Effector memory CD4-positive, alpha-beta T cell (primary cell): ENCODE measurements at regions not wholly inside any gene's neighbourhood (a gene's known extent, or its start where the extent isn't known, plus 50 kb on each side); places are given as distances from the start of the nearest gene placed in this dataset.

Experiments
- DNase-seq, 3 donors: peaks; one replicate each; pipeline ENCODE4 v3.0.0-alpha.2; 2020
- H3K27ac ChIP-seq: 2 replicates; pipeline ENCODE4 v1.7.0; 2013; ENCODE audit warnings: mild to moderate bottlenecking, low read length, moderate library complexity; ENCODE audit not compliant: insufficient read depth, poor library complexity, severe bottlenecking
- H3K27me3 ChIP-seq: replicated peaks from 2 replicates; pipeline ENCODE4 v1.7.0; 2013; ENCODE audit warnings: mild to moderate bottlenecking, low read length; ENCODE audit not compliant: insufficient read depth, control insufficient read depth, poor library complexity, severe bottlenecking
- H3K36me3 ChIP-seq: 2 replicates; pipeline ENCODE4 v1.7.0; 2013; ENCODE audit warnings: mild to moderate bottlenecking, low read length, moderate library complexity; ENCODE audit not compliant: control insufficient read depth, insufficient read depth
- H3K4me1 ChIP-seq: 2 replicates; pipeline ENCODE4 v1.7.0; 2013; ENCODE audit warnings: low read length, mild to moderate bottlenecking; ENCODE audit not compliant: control insufficient read depth, insufficient read depth, poor library complexity, severe bottlenecking
- H3K4me3 ChIP-seq: 2 replicates; pipeline ENCODE4 v1.7.0; 2013; ENCODE audit warnings: low read length, low read depth, mild to moderate bottlenecking; ENCODE audit not compliant: insufficient read depth, poor library complexity, severe bottlenecking
- H3K9me3 ChIP-seq: 2 replicates; pipeline ENCODE4 v1.7.0; 2013; ENCODE audit warnings: mild to moderate bottlenecking, low read length, moderate library complexity; ENCODE audit not compliant: control insufficient read depth

- Histone ChIP-seq H3K9me3 (no peaks in the 10 kb centered on the region), H3K27ac (no peak overlapping the region), H3K27me3 (peaks cover 15% of the 10 kb centered on the region), H3K36me3 (no peaks in the 10 kb centered on the region), H3K4me3 (no peak overlapping the region), H3K4me1 (no peaks in the 10 kb centered on the region)
- no peak for DNase-seq
Observed at GRCh38 chr11:43556612-43557375, 123.7 kb upstream of the HSD17B12 start.

GRCh38 chr11:43557553-43558110 lies 122.9 kb upstream of the HSD17B12 start:
- Histone ChIP-seq H3K9me3 (no peaks in the 10 kb centered on the region), H3K27me3 (peaks cover 15% of the 10 kb centered on the region), H3K4me1 (no peaks in the 10 kb centered on the region), H3K27ac (no peak overlapping the region), H3K36me3 (no peaks in the 10 kb centered on the region), H3K4me3 (no peak overlapping the region)
- no peak for DNase-seq

DNA sequence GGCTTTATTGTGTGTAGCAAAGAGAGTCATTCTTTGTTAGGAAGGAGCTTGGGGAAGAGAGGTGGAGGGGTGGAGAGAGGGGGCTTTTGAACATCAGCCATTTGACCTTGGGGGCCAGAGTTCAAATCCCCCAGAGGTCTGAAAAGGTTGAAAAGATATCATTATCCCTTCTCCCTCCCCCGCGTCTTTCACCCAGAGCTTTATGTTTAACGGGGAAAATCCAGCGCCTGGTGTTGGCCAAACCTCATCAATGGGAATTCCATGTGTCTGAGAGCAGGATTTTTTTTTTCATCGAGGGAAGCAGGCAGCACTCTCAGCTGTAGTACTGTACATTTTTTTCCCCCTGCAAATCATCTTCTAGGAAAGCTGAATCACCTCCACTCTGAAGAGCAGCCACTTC lies 122.4 kb upstream of the HSD17B12 start:
- Histone ChIP-seq H3K27me3 (peaks cover 10% of the 10 kb centered on the region), H3K9me3 (no peaks in the 10 kb centered on the region), H3K27ac (no peak overlapping the region), H3K36me3 (no peaks in the 10 kb centered on the region), H3K4me3 (no peak overlapping the region), H3K4me1 (no peaks in the 10 kb centered on the region)
- no peak for DNase-seq

- H3K36me3 ChIP-seq = no peaks in the 10 kb centered on the region
- H3K9me3 ChIP-seq = no peaks in the 10 kb centered on the region
- H3K27me3 ChIP-seq = peaks cover 10% of the 10 kb centered on the region
Observed at GRCh38 chr11:43558556-43559127, 121.9 kb upstream of the HSD17B12 start.

GRCh38 chr11:43561832-43562231 lies 118.7 kb upstream of the HSD17B12 start:
- Histone ChIP-seq H3K27me3 (peaks cover 15% of the 10 kb centered on the region), H3K4me3 (no peak overlapping the region)

More at GRCh38 chr11:43558556-43559127, 121.9 kb upstream of the HSD17B12 start:
- H3K27ac ChIP-seq = no peak overlapping the region
- no peak for DNase-seq
- no peaks in the 10 kb centered on the region for H3K4me1 ChIP-seq
- no peak overlapping the region for H3K4me3 ChIP-seq

GRCh38 chr11:43567396-43567975 lies 113.1 kb upstream of the HSD17B12 start:
- no peak overlapping the region for H3K27ac ChIP-seq
- H3K4me3 ChIP-seq = no peak overlapping the region
- no peaks in the 10 kb centered on the region for H3K4me1 ChIP-seq
- no peak for DNase-seq
- H3K36me3 ChIP-seq = no peaks in the 10 kb centered on the region
- H3K9me3 ChIP-seq = no peaks in the 10 kb centered on the region
- peaks cover 5% of the 10 kb centered on the region for H3K27me3 ChIP-seq

More at GRCh38 chr11:43561832-43562231, 118.7 kb upstream of the HSD17B12 start:
- H3K9me3 ChIP-seq = no peaks in the 10 kb centered on the region
- DNase-seq = no peak
- no peaks in the 10 kb centered on the region for H3K36me3 ChIP-seq
- H3K4me1 ChIP-seq = no peaks in the 10 kb centered on the region
- H3K27ac ChIP-seq = no peak overlapping the region

GRCh38 chr11:43573233-43573632 lies 107.3 kb upstream of the HSD17B12 start:
- H3K27ac ChIP-seq = no peak overlapping the region
- H3K4me1 ChIP-seq = no peaks in the 10 kb centered on the region
- no peak overlapping the region for H3K4me3 ChIP-seq
- no peaks in the 10 kb centered on the region for H3K9me3 ChIP-seq
- no peak for DNase-seq
- no peaks in the 10 kb centered on the region for H3K36me3 ChIP-seq
- H3K27me3 ChIP-seq = peaks cover 33% of the 10 kb centered on the region

DNA sequence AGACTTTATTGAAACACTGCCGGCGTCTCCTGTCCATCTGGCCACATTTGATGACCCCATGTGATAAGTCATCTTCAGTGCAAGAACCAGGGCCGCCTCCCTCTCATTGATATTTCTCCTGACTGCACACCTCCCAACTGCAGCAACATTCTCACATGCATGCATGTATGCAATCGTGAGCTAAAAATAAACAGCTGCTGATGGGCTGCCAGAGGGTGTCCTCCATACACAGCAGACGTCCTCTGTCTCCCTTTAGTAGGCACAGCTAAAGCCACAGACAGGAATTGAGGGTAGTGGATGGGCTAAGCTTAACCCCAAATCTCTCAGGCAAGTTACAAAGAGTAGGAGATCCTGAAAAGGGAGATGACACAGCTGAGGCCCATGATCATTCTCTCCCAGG lies 106.7 kb upstream of the HSD17B12 start:
- Histone ChIP-seq H3K27me3 (peaks cover 36% of the 10 kb centered on the region), H3K36me3 (no peaks in the 10 kb centered on the region), H3K27ac (no peak overlapping the region), H3K4me3 (no peak overlapping the region), H3K9me3 (no peaks in the 10 kb centered on the region), H3K4me1 (peaks cover 2% of the 10 kb centered on the region)
- no peak for DNase-seq

GRCh38 chr11:43574411-43574810 lies 106.1 kb upstream of the HSD17B12 start:
- peaks cover 39% of the 10 kb centered on the region for H3K27me3 ChIP-seq
- no peaks in the 10 kb centered on the region for H3K9me3 ChIP-seq
- H3K27ac ChIP-seq = no peak overlapping the region
- no peak for DNase-seq
- no peak overlapping the region for H3K4me3 ChIP-seq
- H3K4me1 ChIP-seq = peaks cover 2% of the 10 kb centered on the region
- H3K36me3 ChIP-seq = no peaks in the 10 kb centered on the region
